Omental fat pad (tissue), 3 donors: ENCODE measurements at regions not wholly inside any gene's neighbourhood (a gene's known extent, or its start where the extent isn't known, plus 50 kb on each side); places are given as distances from the start of the nearest gene placed in this dataset.

Source experiments
- ATAC-seq: fragments of 150-250 bp; one replicate; pipeline ENCODE4 v1.9.1; 2016; ENCODE audit warnings: mild to moderate bottlenecking, moderate library complexity; ENCODE audit not compliant: low FRiP score
- DNase-seq: peaks from one replicate; pipeline ENCODE4 v3.0.0-alpha.2; 2019; ENCODE audit warnings: low spot score
- CTCF ChIP-seq, 3 donors: fragments of 450-650 bp; IDR thresholded peaks; one replicate each; pipeline ENCODE4 v1.5.1; 2016 to 2017; ENCODE audit warnings: antibody characterized with exemption in 3 of 3, mild to moderate bottlenecking in 3 of 3, moderate library complexity in 2 of 3

- ATAC-seq (no peak), DNase-seq (no peak)
Observed at GRCh38 chr1:173101589-173101988, 50.8 kb upstream of the TNFSF18 start.

GRCh38 chr1:173100476-173101107 lies 49.9 kb upstream of the TNFSF18 start:
- ATAC-seq: no peak
- no peak for DNase-seq
- no peak for TF ChIP-seq CTCF (IDR thresholded peaks at IDR 0.05)

More at GRCh38 chr1:173101589-173101988, 50.8 kb upstream of the TNFSF18 start:
- no peak for TF ChIP-seq CTCF (IDR thresholded peaks at IDR 0.05)
